CD14-positive monocyte (primary cell): ENCODE measurements at regions not wholly inside any gene's neighbourhood (a gene's known extent, or its start where the extent isn't known, plus 50 kb on each side); places are given as distances from the start of the nearest gene placed in this dataset.
"Not testable (repeated sequence)": the region's sequence is repeated elsewhere in the genome, so short reads cannot be mapped to it uniquely, and the experiment has no call there.

ENCODE experiments used
- DNase-seq, 3 donors: peaks; one replicate each; pipeline ENCODE4 v3.0.0-alpha.2; 2011 to 2022
- H2AFZ ChIP-seq: 2 replicates; pipeline ENCODE4 v1.6.0; 2012; ENCODE audit warnings: mild to moderate bottlenecking, low read depth, low read length, inconsistent platforms; ENCODE audit not compliant: insufficient read depth, poor library complexity, severe bottlenecking
- H3K27ac ChIP-seq, 2 donors: 1 replicate in 1 of 2; 2 replicates in 1 of 2; pipeline ENCODE4 v1.5.1; 2012 to 2013; ENCODE audit warnings: low read length in 2 of 2, control low read depth in 1 of 2, inconsistent platforms in 1 of 2, low read depth in 1 of 2, mild to moderate bottlenecking in 1 of 2
- H3K27me3 ChIP-seq, 2 donors: one replicate each; pipeline versions ENCODE4 v1.6.0 to v1.6.1; 2011 to 2013; ENCODE audit warnings: low read length in 2 of 2; ENCODE audit not compliant: control insufficient read depth in 2 of 2, insufficient read depth in 2 of 2
- H3K36me3 ChIP-seq, 2 donors: replicated peaks in 1 of 2; 1 replicate in 1 of 2; 2 replicates in 1 of 2; pipeline versions ENCODE4 v1.5.1 to v1.6.1; 2012 to 2013; ENCODE audit warnings: low read length in 2 of 2, control low read depth in 1 of 2, inconsistent platforms in 1 of 2, mild to moderate bottlenecking in 1 of 2; ENCODE audit not compliant: insufficient read depth in 2 of 2, control insufficient read depth in 1 of 2
- H3K4me1 ChIP-seq, 2 donors: 1 replicate in 1 of 2; 2 replicates in 1 of 2; pipeline versions ENCODE4 v1.5.1 to v1.6.1; 2012 to 2013; ENCODE audit warnings: low read length in 2 of 2, control low read depth in 1 of 2, inconsistent platforms in 1 of 2, mild to moderate bottlenecking in 1 of 2, moderate library complexity in 1 of 2; ENCODE audit not compliant: insufficient read depth in 2 of 2, control insufficient read depth in 1 of 2
- H3K4me2 ChIP-seq: replicated peaks from 2 replicates; pipeline ENCODE3; 2012; ENCODE audit warnings: low read length, moderate library complexity, mild to moderate bottlenecking; ENCODE audit not compliant: poor library complexity, severe bottlenecking; ENCODE audit errors: extremely low read depth
- H3K4me3 ChIP-seq, 3 experiments: fragments of 200-600 bp in 1 of 3; sonication (generic) in 1 of 3; replicated peaks in 1 of 3; 1 replicate in 2 of 3; 2 replicates in 1 of 3; pipeline ENCODE4 v1.5.1; 2011 to 2013; ENCODE audit warnings: low read length in 3 of 3, mild to moderate bottlenecking in 3 of 3, control low read depth in 2 of 3, low read depth in 2 of 3, inconsistent platforms in 1 of 3, moderate library complexity in 1 of 3
- H3K79me2 ChIP-seq: 2 replicates; pipeline ENCODE4 v1.6.0; 2012; ENCODE audit warnings: mild to moderate bottlenecking, control low read depth, inconsistent platforms, low read length, moderate library complexity; ENCODE audit not compliant: insufficient read depth
- H3K9ac ChIP-seq: 2 replicates; pipeline ENCODE4 v1.6.0; 2017; ENCODE audit warnings: low read length, mild to moderate bottlenecking; ENCODE audit not compliant: insufficient read depth, poor library complexity, severe bottlenecking
- H3K9me3 ChIP-seq, 2 donors: replicated peaks in 1 of 2; 1 replicate in 1 of 2; 2 replicates in 1 of 2; pipeline versions ENCODE4 v1.5.1 to v1.6.1; 2012 to 2013; ENCODE audit warnings: low read length in 2 of 2, control low read depth in 1 of 2; ENCODE audit not compliant: control insufficient read depth in 1 of 2, insufficient read depth in 1 of 2
- H4K20me1 ChIP-seq: 2 replicates; pipeline ENCODE4 v1.6.0; 2012; ENCODE audit warnings: mild to moderate bottlenecking, low read length, control low read depth, moderate library complexity; ENCODE audit not compliant: insufficient read depth
- H3K27ac Mint-ChIP-seq, 7 donors: one replicate each; pipeline ENCODE4 v1.8.0; 2020; ENCODE audit warnings: mild to moderate bottlenecking in 7 of 7, mixed read lengths in 7 of 7, moderate library complexity in 6 of 7, inconsistent platforms in 2 of 7
- H3K27me3 Mint-ChIP-seq, 3 donors: one replicate each; pipeline ENCODE4 v1.8.0; 2021 to 2022; ENCODE audit warnings: low read depth in 3 of 3, mild to moderate bottlenecking in 3 of 3, mixed read lengths in 3 of 3, moderate library complexity in 3 of 3, inconsistent platforms in 1 of 3
- H3K36me3 Mint-ChIP-seq, 2 donors: one replicate each; pipeline ENCODE4 v1.8.0; 2020; ENCODE audit warnings: mixed read lengths in 2 of 2, inconsistent platforms in 1 of 2, mild to moderate bottlenecking in 1 of 2
- H3K4me1 Mint-ChIP-seq: one replicate; pipeline ENCODE4 v1.8.0; 2020; ENCODE audit warnings: mild to moderate bottlenecking, mixed read lengths
- H3K4me3 Mint-ChIP-seq, 2 donors: one replicate each; pipeline ENCODE4 v1.8.0; 2020; ENCODE audit warnings: mild to moderate bottlenecking in 2 of 2, mixed read lengths in 2 of 2, moderate library complexity in 1 of 2
- H3K9me3 Mint-ChIP-seq, 7 donors: one replicate each; pipeline ENCODE4 v1.8.0; 2020 to 2022; ENCODE audit warnings: mixed read lengths in 7 of 7, mild to moderate bottlenecking in 6 of 7, moderate library complexity in 6 of 7, inconsistent platforms in 2 of 7
- WGBS: methylation state at CpG from one replicate; pipeline ENCODE4 v1.1.5; 2013; ENCODE audit warnings: missing lambda C conversion rate; ENCODE audit not compliant: insufficient coverage; 5-methylcytosine and 5-hydroxymethylcytosine counted together
- intact Hi-C, 2 donors: fragments of 100-400 bp; cut with micrococcal nuclease; formaldehyde crosslinking; loops; one replicate each; pipeline versions ENCODE4 v1.15.0 to v1.15.1; 2023
- TF ChIP-seq, protein P1 (sequence below): fragments of 200-600 bp; IDR thresholded peaks from one replicate; pipeline ENCODE4 v1.8.0; 2022; ENCODE audit warnings: antibody characterized with exemption, mild to moderate bottlenecking

DNA sequence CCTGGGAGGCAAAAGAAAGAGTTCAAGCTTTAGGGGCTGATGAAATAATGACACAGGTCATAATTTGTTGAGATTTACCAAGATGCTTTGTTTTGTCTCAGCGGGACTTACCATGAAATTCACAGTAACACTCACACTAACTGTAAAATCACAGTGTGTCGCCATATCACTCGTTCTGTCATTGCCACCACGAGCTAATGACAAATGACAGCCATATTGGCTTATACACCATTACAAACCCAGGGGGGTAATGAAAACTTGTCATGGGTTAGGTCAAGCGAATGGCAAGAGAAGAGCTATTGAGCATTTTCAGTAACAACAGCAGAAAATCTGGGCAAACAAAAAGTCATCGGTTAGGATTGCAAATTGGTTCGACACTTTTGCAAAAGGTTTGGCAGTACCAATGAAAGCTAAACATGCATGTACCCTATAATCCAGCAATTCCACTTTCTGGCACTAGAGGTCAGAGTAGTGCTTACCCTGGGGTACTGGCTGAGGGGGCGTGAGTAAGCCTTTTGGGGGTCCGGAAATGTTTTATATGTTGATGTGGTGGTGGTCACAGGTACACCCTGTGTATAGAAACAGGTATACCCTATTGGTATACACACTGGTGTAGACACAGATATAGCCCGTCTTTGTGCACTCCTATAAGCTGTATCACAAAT, 83.9 kb upstream of the RAI2 start:
- H3K27ac Mint-ChIP-seq: no peak overlapping the region
- H3K36me3 Mint-ChIP-seq: no peaks in the 10 kb centered on the region
- peaks cover 0 to 2% of the 10 kb centered on the region in 2 donors for H3K27me3 ChIP-seq
- H3K79me2 ChIP-seq: no peaks in the 10 kb centered on the region
- TF ChIP-seq, protein P1, sequence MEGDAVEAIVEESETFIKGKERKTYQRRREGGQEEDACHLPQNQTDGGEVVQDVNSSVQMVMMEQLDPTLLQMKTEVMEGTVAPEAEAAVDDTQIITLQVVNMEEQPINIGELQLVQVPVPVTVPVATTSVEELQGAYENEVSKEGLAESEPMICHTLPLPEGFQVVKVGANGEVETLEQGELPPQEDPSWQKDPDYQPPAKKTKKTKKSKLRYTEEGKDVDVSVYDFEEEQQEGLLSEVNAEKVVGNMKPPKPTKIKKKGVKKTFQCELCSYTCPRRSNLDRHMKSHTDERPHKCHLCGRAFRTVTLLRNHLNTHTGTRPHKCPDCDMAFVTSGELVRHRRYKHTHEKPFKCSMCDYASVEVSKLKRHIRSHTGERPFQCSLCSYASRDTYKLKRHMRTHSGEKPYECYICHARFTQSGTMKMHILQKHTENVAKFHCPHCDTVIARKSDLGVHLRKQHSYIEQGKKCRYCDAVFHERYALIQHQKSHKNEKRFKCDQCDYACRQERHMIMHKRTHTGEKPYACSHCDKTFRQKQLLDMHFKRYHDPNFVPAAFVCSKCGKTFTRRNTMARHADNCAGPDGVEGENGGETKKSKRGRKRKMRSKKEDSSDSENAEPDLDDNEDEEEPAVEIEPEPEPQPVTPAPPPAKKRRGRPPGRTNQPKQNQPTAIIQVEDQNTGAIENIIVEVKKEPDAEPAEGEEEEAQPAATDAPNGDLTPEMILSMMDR: peak; percentile 23
- no peak overlapping the region for H3K9ac ChIP-seq
- H3K4me2 ChIP-seq: no peak overlapping the region
- WGBS: no CpG with 5 or more reads among the region's 10 CpGs
- H3K9me3 Mint-ChIP-seq: no peaks in the 10 kb centered on the region
- H2AFZ ChIP-seq: no peak overlapping the region
- H3K4me1 ChIP-seq: no peaks in the 10 kb centered on the region
- H3K27ac ChIP-seq: no peak overlapping the region
- intact Hi-C loops: no loop called here
- no peak for DNase-seq
- no peaks in the 10 kb centered on the region for H3K36me3 ChIP-seq
- no peak overlapping the region for H3K4me3 Mint-ChIP-seq
- H3K4me1 Mint-ChIP-seq: no peaks in the 10 kb centered on the region
- H3K9me3 ChIP-seq: no peaks in the 10 kb centered on the region
- H4K20me1 ChIP-seq: no peaks in the 10 kb centered on the region
- peaks cover 0 to 12% (median 4%) of the 10 kb centered on the region in 3 donors for H3K27me3 Mint-ChIP-seq
- H3K4me3 ChIP-seq: no peak overlapping the region

DNA sequence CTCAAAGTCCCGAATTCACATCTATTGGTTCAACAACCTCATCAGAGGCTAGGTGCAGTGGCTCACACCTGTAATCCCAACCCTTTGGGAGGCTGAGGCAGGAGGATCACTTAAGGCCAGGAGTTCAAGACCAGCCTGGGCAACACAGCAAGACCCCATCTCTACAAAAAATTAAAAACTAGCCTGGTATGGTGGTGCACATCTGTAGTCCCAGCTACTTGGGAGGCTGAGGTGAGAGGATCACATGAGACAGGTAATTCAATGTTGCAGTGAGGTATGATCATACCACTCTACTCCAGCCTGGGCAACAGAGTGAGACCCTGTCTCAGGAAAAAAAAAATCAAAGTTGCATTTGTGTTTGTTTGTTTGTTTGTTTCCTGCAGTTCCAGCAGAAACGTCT, 80.1 kb upstream of the RAI2 start:
- H3K4me1 Mint-ChIP-seq, intact Hi-C loops: not testable (repeated sequence)

More for the DNA sequence above, 80.1 kb upstream of the RAI2 start:
- 100% methylated on average over 1 of the region's 2 CpGs for WGBS
- not testable (repeated sequence) for H3K4me1 ChIP-seq, H3K36me3 ChIP-seq, H3K27ac ChIP-seq, H3K9ac ChIP-seq, H3K4me2 ChIP-seq, H3K4me3 Mint-ChIP-seq, H3K9me3 Mint-ChIP-seq, H2AFZ ChIP-seq, H4K20me1 ChIP-seq, H3K27ac Mint-ChIP-seq, H3K36me3 Mint-ChIP-seq, H3K9me3 ChIP-seq, H3K27me3 ChIP-seq, H3K79me2 ChIP-seq, H3K4me3 ChIP-seq, DNase-seq
- peaks cover 2 to 14% (median 4%) of the 10 kb centered on the region in 3 donors for H3K27me3 Mint-ChIP-seq
